ENCODE measurements at regions not wholly inside any gene's neighbourhood (a gene's known extent, or its start where the extent isn't known, plus 50 kb on each side); places are given as distances from the start of the nearest gene placed in this dataset.
"Not testable (repeated sequence)": the region's sequence is repeated elsewhere in the genome, so short reads cannot be mapped to it uniquely, and the experiment has no call there.

GRCh38 chr15:54841701-54842305 is 354.9 kb downstream of the RSL24D1 start:
- DNase-seq (ENCODE audit: low read depth in 3 of 3), result no peak

GRCh38 chr15:54840621-54841398 is 355.9 kb downstream of the RSL24D1 start:
- DNase-seq (ENCODE audit: low read depth in 3 of 3), result no peak

GRCh38 chr15:54839379-54839778 is 357.4 kb downstream of the RSL24D1 start:
- DNase-seq (ENCODE audit: low read depth in 3 of 3), result no peak

GRCh38 chr15:54836052-54836795 is 360.5 kb downstream of the RSL24D1 start:
- no peak for DNase-seq (ENCODE audit: low read depth in 3 of 3)

- DNase-seq (ENCODE audit: low read depth in 3 of 3), result no peak
These were observed 366.9 kb downstream of the RSL24D1 start for GRCh38 chr15:54829821-54830220.

GRCh38 chr15:54820811-54821210 is 375.9 kb downstream of the RSL24D1 start:
- DNase-seq (ENCODE audit: low read depth in 3 of 3), result no peak

GRCh38 chr15:54820098-54820497 is 376.6 kb downstream of the RSL24D1 start:
- DNase-seq (ENCODE audit: low read depth in 3 of 3), result no peak

- DNase-seq (ENCODE audit: low read depth in 3 of 3), result no peak
These were observed 380.3 kb downstream of the RSL24D1 start for GRCh38 chr15:54816401-54816800.

- DNase-seq (ENCODE audit: low read depth in 3 of 3), result no peak
These were observed 381.2 kb downstream of the RSL24D1 start for GRCh38 chr15:54815556-54815955.

- no peak for DNase-seq (ENCODE audit: low read depth in 3 of 3)
These were observed 384.4 kb downstream of the RSL24D1 start for GRCh38 chr15:54812383-54812782.

- DNase-seq (ENCODE audit: low read depth in 3 of 3), result no peak
These were observed 386.2 kb downstream of the RSL24D1 start for GRCh38 chr15:54810496-54810895.

- no peak for DNase-seq (ENCODE audit: low read depth in 3 of 3)
These were observed 386.7 kb downstream of the RSL24D1 start for GRCh38 chr15:54810031-54810430.

GRCh38 chr15:54808321-54808720 is 388.4 kb downstream of the RSL24D1 start:
- DNase-seq (ENCODE audit: low read depth in 3 of 3), result no peak

- no peak for DNase-seq (ENCODE audit: low read depth in 3 of 3)
These were observed 392.8 kb downstream of the RSL24D1 start for GRCh38 chr15:54803987-54804386.

- no peak for DNase-seq (ENCODE audit: low read depth in 3 of 3)
These were observed 393.5 kb downstream of the RSL24D1 start for GRCh38 chr15:54803134-54803808.

GRCh38 chr15:54792526-54792925 is 404.2 kb downstream of the RSL24D1 start:
- no peak for DNase-seq (ENCODE audit: low read depth in 3 of 3)

- no peak for DNase-seq (ENCODE audit: low read depth in 3 of 3)
These were observed 406.0 kb downstream of the RSL24D1 start for GRCh38 chr15:54790693-54791092.

GRCh38 chr15:54789376-54789775 is 407.4 kb downstream of the RSL24D1 start:
- DNase-seq (ENCODE audit: low read depth in 3 of 3), result no peak

GRCh38 chr15:54781220-54781619 is 415.5 kb downstream of the RSL24D1 start:
- DNase-seq (ENCODE audit: low read depth in 3 of 3), result not testable (repeated sequence)

- no peak for DNase-seq (ENCODE audit: low read depth in 3 of 3)
These were observed 417.5 kb downstream of the RSL24D1 start for GRCh38 chr15:54779271-54779670.

GRCh38 chr15:54776410-54776809 is 420.3 kb downstream of the RSL24D1 start:
- no peak for DNase-seq (ENCODE audit: low read depth in 3 of 3)

GRCh38 chr15:54772663-54773062 is 424.1 kb downstream of the RSL24D1 start:
- no peak for DNase-seq (ENCODE audit: low read depth in 3 of 3)
